ENCODE measurements at regions not wholly inside any gene's neighbourhood (a gene's known extent, or its start where the extent isn't known, plus 50 kb on each side); places are given as distances from the start of the nearest gene placed in this dataset.

DNA sequence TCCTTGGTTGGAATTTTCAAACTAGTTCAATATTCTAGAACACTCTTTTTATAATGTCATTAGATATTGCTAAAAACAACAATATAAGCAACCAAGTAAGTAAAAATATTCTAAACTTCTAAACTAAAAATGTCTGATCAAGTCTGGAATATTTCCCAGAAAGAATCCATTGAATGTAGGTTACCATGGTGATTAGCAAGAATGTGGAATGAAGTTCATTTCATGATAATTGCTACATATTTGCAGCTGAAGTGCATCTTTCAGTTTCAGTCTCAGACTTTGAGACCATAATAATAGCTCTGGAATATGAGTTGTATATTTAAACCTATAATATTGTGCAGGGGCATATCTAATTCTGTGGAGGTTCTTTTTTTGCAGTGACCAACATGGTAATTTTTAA, 61.0 kb upstream of the NKAIN2 start:
- no peak overlapping the region for H3K9ac ChIP-seq (ENCODE audit: low read length)
- no TSS peak for BruUV-seq (replicated peaks)
- no peak overlapping the region for H3K4me3 ChIP-seq (ENCODE audit: low read length)
- intact Hi-C loops (cut with micrococcal nuclease): no loop called here
- H3F3A ChIP-seq (ENCODE audit: low read length, unreplicated experiment): no peaks in the 10 kb centered on the region
- ChIA-PET CTCF (no interaction called here), POLR2A (ENCODE audit: unreplicated experiment) (no interaction called here)
- TF ChIP-seq, protein P1, sequence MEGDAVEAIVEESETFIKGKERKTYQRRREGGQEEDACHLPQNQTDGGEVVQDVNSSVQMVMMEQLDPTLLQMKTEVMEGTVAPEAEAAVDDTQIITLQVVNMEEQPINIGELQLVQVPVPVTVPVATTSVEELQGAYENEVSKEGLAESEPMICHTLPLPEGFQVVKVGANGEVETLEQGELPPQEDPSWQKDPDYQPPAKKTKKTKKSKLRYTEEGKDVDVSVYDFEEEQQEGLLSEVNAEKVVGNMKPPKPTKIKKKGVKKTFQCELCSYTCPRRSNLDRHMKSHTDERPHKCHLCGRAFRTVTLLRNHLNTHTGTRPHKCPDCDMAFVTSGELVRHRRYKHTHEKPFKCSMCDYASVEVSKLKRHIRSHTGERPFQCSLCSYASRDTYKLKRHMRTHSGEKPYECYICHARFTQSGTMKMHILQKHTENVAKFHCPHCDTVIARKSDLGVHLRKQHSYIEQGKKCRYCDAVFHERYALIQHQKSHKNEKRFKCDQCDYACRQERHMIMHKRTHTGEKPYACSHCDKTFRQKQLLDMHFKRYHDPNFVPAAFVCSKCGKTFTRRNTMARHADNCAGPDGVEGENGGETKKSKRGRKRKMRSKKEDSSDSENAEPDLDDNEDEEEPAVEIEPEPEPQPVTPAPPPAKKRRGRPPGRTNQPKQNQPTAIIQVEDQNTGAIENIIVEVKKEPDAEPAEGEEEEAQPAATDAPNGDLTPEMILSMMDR (conservative IDR thresholded peaks at IDR 0.05; ENCODE audit: low read depth, low read length): no peak
- TF ChIP-seq EZH2 (IDR thresholded peaks at IDR 0.05; ENCODE audit: low read length, unreplicated experiment) (no peak), EZH2phosphoT487 (IDR thresholded peaks at IDR 0.05; ENCODE audit: borderline replicate concordance, low read length) (no peak)
- ATAC-seq: no peak
- no peaks in the 10 kb centered on the region for H3K27me3 ChIP-seq (ENCODE audit: low read length)
- H2AFZ ChIP-seq (ENCODE audit: low read length): no peak overlapping the region
- H3K9me3 ChIP-seq (ENCODE audit: low read length): no peaks in the 10 kb centered on the region
- H3K4me2 ChIP-seq (ENCODE audit: low read length): no peak overlapping the region
- H3K79me2 ChIP-seq (ENCODE audit: low read length): no peaks in the 10 kb centered on the region
- H3K4me1 ChIP-seq (ENCODE audit: insufficient read depth, low read length): no peaks in the 10 kb centered on the region
- H4K20me1 ChIP-seq (ENCODE audit: low read length): no peaks in the 10 kb centered on the region
- DNase-seq: no peak
- H3K9me2 ChIP-seq (replicated peaks; ENCODE audit: low read length): no peaks in the 10 kb centered on the region
- H3K27ac ChIP-seq (ENCODE audit: low read length): no peak overlapping the region
- no peaks in the 10 kb centered on the region for H3K36me3 ChIP-seq (ENCODE audit: low read depth, low read length)

DNA sequence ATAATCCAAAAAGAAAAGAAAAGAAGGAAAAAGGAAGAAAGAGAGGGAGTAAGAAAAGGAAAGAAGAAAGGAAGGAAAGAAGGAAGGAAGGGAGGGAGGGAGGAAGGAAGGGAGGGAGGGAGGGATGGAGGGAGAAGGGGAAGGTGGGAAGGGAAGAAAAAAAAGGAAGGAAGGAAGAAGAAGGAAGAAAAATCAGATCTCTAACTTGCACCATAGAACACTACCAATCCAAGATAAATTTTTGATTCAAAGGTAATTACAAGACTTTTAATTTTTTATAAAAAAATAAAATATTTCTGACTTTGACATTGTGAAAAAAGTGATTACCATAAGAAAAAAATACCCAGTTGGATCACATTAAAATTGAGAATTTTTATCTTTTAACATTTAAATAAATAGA, 70.5 kb upstream of the NKAIN2 start:
- H3K4me2 ChIP-seq (ENCODE audit: low read length): no peak overlapping the region
- POLR2A ChIA-PET (ENCODE audit: unreplicated experiment): no interaction called here
- no peak overlapping the region for H3K27ac ChIP-seq (ENCODE audit: low read length)
- TF ChIP-seq EZH2 (IDR thresholded peaks at IDR 0.05; ENCODE audit: low read length, unreplicated experiment) (no peak), EZH2phosphoT487 (IDR thresholded peaks at IDR 0.05; ENCODE audit: borderline replicate concordance, low read length) (no peak)
- TF ChIP-seq, protein P1 (conservative IDR thresholded peaks at IDR 0.05; ENCODE audit: low read depth, low read length): no peak
- no peaks in the 10 kb centered on the region for H3K4me1 ChIP-seq (ENCODE audit: insufficient read depth, low read length)
- no peak for DNase-seq
- H3K9me2 ChIP-seq (replicated peaks; ENCODE audit: low read length): no peaks in the 10 kb centered on the region
- BruUV-seq (replicated peaks): no TSS peak
- no peaks in the 10 kb centered on the region for H3K27me3 ChIP-seq (ENCODE audit: low read length)
- no peaks in the 10 kb centered on the region for H3K36me3 ChIP-seq (ENCODE audit: low read depth, low read length)
- H4K20me1 ChIP-seq (ENCODE audit: low read length): no peaks in the 10 kb centered on the region
- no peaks in the 10 kb centered on the region for H3K79me2 ChIP-seq (ENCODE audit: low read length)
- no peak overlapping the region for H3K9ac ChIP-seq (ENCODE audit: low read length)
- intact Hi-C loops (cut with micrococcal nuclease): no loop called here
- CTCF ChIA-PET: no interaction called here
- no peak overlapping the region for H2AFZ ChIP-seq (ENCODE audit: low read length)
- H3K4me3 ChIP-seq (ENCODE audit: low read length): no peak overlapping the region
- no peak for ATAC-seq
- no peaks in the 10 kb centered on the region for H3K9me3 ChIP-seq (ENCODE audit: low read length)
- no peaks in the 10 kb centered on the region for H3F3A ChIP-seq (ENCODE audit: low read length, unreplicated experiment)

DNA sequence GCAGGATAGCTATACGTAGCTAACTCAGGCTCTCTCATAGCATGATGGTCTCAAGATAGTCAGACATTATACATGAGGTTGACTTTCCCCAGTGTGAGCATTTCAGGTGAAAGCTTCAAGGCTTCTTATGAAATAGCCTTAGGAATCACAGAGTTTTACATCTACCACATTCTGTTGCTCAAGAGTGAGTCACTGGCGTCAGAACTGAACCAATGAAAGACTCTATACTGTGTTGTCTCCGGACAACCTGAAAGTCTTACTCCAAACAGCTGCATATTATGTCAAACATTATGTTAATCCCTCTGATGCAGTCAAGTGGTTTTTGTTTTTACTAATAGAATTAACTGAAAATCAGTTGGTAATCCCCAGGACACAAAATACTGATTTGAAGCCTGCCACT, 79.8 kb upstream of the TRDN start:
- ATAC-seq (no peak), DNase-seq (no peak)
- no peaks in the 10 kb centered on the region for H3K36me3 ChIP-seq (ENCODE audit: low read depth, low read length)
- no peak overlapping the region for H3K27ac ChIP-seq (ENCODE audit: low read length)
- H3K4me2 ChIP-seq (ENCODE audit: low read length): no peak overlapping the region
- H3F3A ChIP-seq (ENCODE audit: low read length, unreplicated experiment): no peaks in the 10 kb centered on the region
- no peak for TF ChIP-seq EZH2 (IDR thresholded peaks at IDR 0.05; ENCODE audit: low read length, unreplicated experiment)
- TF ChIP-seq EZH2phosphoT487 (IDR thresholded peaks at IDR 0.05; ENCODE audit: borderline replicate concordance, low read length): no peak
- TF ChIP-seq, protein P1 (conservative IDR thresholded peaks at IDR 0.05; ENCODE audit: low read depth, low read length): no peak
- BruUV-seq (replicated peaks): no TSS peak
- no peaks in the 10 kb centered on the region for H3K79me2 ChIP-seq (ENCODE audit: low read length)
- intact Hi-C loops (cut with micrococcal nuclease): loop anchor here (5.0 kb wide), 1 partner anchor 299 kb away; no protein-coding TSS in a partner anchor
- H3K9ac ChIP-seq (ENCODE audit: low read length): no peak overlapping the region
- H3K4me3 ChIP-seq (ENCODE audit: low read length): no peak overlapping the region
- no peaks in the 10 kb centered on the region for H3K4me1 ChIP-seq (ENCODE audit: insufficient read depth, low read length)
- ChIA-PET POLR2A (ENCODE audit: unreplicated experiment) (no interaction called here), CTCF (no interaction called here)
- no peak overlapping the region for H2AFZ ChIP-seq (ENCODE audit: low read length)
- no peaks in the 10 kb centered on the region for H4K20me1 ChIP-seq (ENCODE audit: low read length)
- H3K9me3 ChIP-seq (ENCODE audit: low read length): no peaks in the 10 kb centered on the region
- no peaks in the 10 kb centered on the region for H3K9me2 ChIP-seq (replicated peaks; ENCODE audit: low read length)
- H3K27me3 ChIP-seq (ENCODE audit: low read length): no peaks in the 10 kb centered on the region
